HEK293T (cell line): ENCODE measurements at regions not wholly inside any gene's neighbourhood (a gene's known extent, or its start where the extent isn't known, plus 50 kb on each side); places are given as distances from the start of the nearest gene placed in this dataset.

Experiments
- BHLHE40 ChIP-seq: fragments of 450-650 bp; IDR thresholded peaks from 2 replicates; pipeline ENCODE4 v1.6.1; 2016; ENCODE audit warnings: mild to moderate bottlenecking, moderate library complexity, borderline replicate concordance
- ELF4 ChIP-seq: fragments of 450-650 bp; IDR thresholded peaks from 2 replicates; pipeline ENCODE4 v1.6.1; 2017; ENCODE audit warnings: antibody characterized with exemption
- FOXA1 ChIP-seq: fragments of 450-650 bp; IDR thresholded peaks from 2 replicates; pipeline ENCODE4 v1.6.1; 2016; ENCODE audit warnings: mild to moderate bottlenecking
- FOXM1 ChIP-seq: fragments of 450-650 bp; IDR thresholded peaks from 2 replicates; pipeline ENCODE4 v1.6.1; 2017; ENCODE audit warnings: mild to moderate bottlenecking, borderline replicate concordance
- SP1 ChIP-seq: fragments of 450-650 bp; IDR thresholded peaks from 2 replicates; pipeline ENCODE4 v1.6.1; 2017

DNA sequence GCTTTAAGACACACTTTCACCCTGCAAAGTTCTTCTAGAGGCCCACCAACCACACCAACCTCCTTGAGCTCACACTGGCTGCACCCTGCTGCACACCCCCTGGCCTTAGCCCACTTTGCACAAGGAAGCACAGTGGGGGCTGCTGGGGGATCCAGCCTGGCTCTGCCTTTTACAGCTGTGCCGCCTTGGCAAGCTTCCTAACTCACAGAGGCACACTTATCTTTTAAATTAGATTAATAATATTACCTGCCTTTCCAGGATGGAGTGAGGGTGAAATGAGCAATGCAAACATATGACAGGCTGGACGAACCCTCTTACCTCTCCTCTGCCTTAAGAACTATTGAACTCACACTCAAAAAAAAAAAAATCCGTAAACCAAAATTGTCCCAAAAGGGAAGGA is 715.8 kb upstream of the ID2 start:
- TF ChIP-seq ELF4: no peak
- TF ChIP-seq BHLHE40: no peak
- TF ChIP-seq FOXM1: no peak
- no peak for TF ChIP-seq FOXA1
- TF ChIP-seq SP1: no peak
